Immature natural killer cell (primary cell): ENCODE measurements at regions not wholly inside any gene's neighbourhood (a gene's known extent, or its start where the extent isn't known, plus 50 kb on each side); places are given as distances from the start of the nearest gene placed in this dataset.
"Not testable (repeated sequence)": the region's sequence is repeated elsewhere in the genome, so short reads cannot be mapped to it uniquely, and the experiment has no call there.

Experiments
- DNase-seq, 3 donors: peaks; one replicate each; pipeline ENCODE4 v3.0.0; 2022; ENCODE audit warnings: mixed read lengths in 1 of 3
- H3K27ac Mint-ChIP-seq, 6 donors: one replicate each; pipeline ENCODE4 v1.8.0; 2020; ENCODE audit warnings: mixed read lengths in 6 of 6, mild to moderate bottlenecking in 5 of 6, inconsistent platforms in 4 of 6, moderate library complexity in 3 of 6
- H3K27me3 Mint-ChIP-seq, 3 donors: one replicate each; pipeline ENCODE4 v1.8.0; 2020 to 2021; ENCODE audit warnings: low read depth in 3 of 3, mild to moderate bottlenecking in 3 of 3, mixed read lengths in 3 of 3, moderate library complexity in 3 of 3, inconsistent platforms in 1 of 3
- H3K36me3 Mint-ChIP-seq, 3 donors: one replicate each; pipeline ENCODE4 v1.8.0; 2020; ENCODE audit warnings: mixed read lengths in 3 of 3, inconsistent platforms in 2 of 3, mild to moderate bottlenecking in 2 of 3
- H3K4me1 Mint-ChIP-seq, 2 donors: one replicate each; pipeline ENCODE4 v1.8.0; 2020; ENCODE audit warnings: inconsistent platforms in 2 of 2, mild to moderate bottlenecking in 2 of 2, mixed read lengths in 2 of 2, moderate library complexity in 1 of 2
- H3K4me3 Mint-ChIP-seq, 5 donors: one replicate each; pipeline ENCODE4 v1.8.0; 2020; ENCODE audit warnings: mild to moderate bottlenecking in 5 of 5, mixed read lengths in 5 of 5, inconsistent platforms in 3 of 5, moderate library complexity in 3 of 5
- H3K9me3 Mint-ChIP-seq, 6 donors: one replicate each; pipeline ENCODE4 v1.8.0; 2020; ENCODE audit warnings: mild to moderate bottlenecking in 6 of 6, mixed read lengths in 6 of 6, inconsistent platforms in 4 of 6, moderate library complexity in 3 of 6

- Mint-ChIP-seq H3K27me3 (peaks cover 0 to 2% (median under 1%) of the 10 kb centered on the region in 3 donors), H3K4me1 (no peaks in the 10 kb centered on the region), H3K36me3 (no peaks in the 10 kb centered on the region), H3K4me3 (no peak overlapping the region), H3K27ac (no peak overlapping the region), H3K9me3 (peaks cover 5 to 42% (median 21%) of the 10 kb centered on the region in 6 donors)
- DNase-seq = no peak
Observed at GRCh38 chr2:4803396-4803795, 888.8 kb upstream of the SOX11 start.

DNA sequence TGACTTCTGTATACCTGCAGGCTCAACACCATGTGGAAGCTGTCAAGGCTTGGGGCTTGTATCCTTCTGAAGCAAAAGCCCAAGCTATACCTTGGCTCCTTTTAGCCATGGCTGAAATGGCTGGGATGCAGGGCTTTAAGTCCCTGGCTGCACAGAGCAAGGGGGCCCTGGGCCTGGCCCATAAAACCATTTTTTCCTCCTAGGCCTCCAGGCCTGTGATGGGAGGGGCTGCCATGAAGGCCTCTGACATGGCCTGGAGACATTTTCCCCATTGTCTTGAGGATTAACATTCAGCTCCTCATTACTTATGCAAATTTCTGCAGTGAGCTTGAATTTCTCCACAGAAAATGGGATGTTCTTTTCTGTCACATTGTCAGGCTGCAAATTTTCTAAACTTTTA lies 878.0 kb upstream of the SOX11 start:
- H3K27ac Mint-ChIP-seq, H3K27me3 Mint-ChIP-seq: not testable (repeated sequence)
- H3K9me3 Mint-ChIP-seq = peaks cover 10 to 45% (median 22%) of the 10 kb centered on the region in 6 donors

GRCh38 chr2:4827836-4828235 lies 864.3 kb upstream of the SOX11 start:
- Mint-ChIP-seq H3K4me1 (no peaks in the 10 kb centered on the region), H3K27ac (no peak overlapping the region), H3K4me3 (no peak overlapping the region), H3K36me3 (no peaks in the 10 kb centered on the region), H3K27me3 (no peaks in the 10 kb centered on the region), H3K9me3 (peaks cover 0 to 17% (median 3%) of the 10 kb centered on the region in 6 donors)
- no peak for DNase-seq

More for the DNA sequence above, 878.0 kb upstream of the SOX11 start:
- DNase-seq, H3K36me3 Mint-ChIP-seq, H3K4me1 Mint-ChIP-seq, H3K4me3 Mint-ChIP-seq: not testable (repeated sequence)

DNA sequence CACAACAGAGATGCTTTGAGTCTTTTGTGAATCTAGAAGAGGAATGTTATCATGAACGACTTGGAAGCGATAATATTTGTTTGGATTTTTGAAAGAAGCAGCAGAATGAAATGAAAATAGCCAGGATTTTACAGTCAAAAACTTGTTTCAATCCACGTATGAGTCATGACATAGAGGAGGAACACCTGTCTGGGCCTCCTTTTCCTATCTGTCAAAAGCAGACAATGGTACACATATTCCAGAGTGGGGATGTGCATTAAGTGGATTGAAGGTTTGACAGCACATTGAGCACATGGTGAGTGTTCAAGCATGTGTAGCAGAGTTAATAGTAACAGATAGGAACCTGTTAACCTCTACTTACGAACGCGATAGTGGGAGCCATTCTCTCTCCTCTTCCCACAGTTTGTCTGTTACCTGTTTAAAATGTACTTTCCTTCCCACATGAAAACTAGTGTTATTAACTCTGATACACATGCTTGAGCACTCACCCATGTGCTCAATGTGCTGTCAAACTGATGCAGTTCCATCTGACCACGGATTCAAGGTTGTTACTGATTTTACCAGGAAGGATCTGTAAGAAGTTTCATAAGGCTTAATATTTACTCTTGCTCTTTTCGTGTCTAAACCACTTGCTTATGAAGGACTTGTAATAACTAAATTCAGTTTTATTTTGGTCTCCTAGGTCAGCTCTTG lies 863.4 kb upstream of the SOX11 start:
- Mint-ChIP-seq H3K9me3 (peaks cover 0 to 17% (median 3%) of the 10 kb centered on the region in 6 donors), H3K36me3 (no peaks in the 10 kb centered on the region), H3K27ac (no peak overlapping the region), H3K27me3 (no peaks in the 10 kb centered on the region), H3K4me3 (no peak overlapping the region), H3K4me1 (no peaks in the 10 kb centered on the region)
- DNase-seq = no peak

GRCh38 chr2:4831751-4832150 lies 860.4 kb upstream of the SOX11 start:
- no peak for DNase-seq
- no peaks in the 10 kb centered on the region for H3K4me1 Mint-ChIP-seq
- H3K4me3 Mint-ChIP-seq = no peak overlapping the region
- no peaks in the 10 kb centered on the region for H3K36me3 Mint-ChIP-seq
- no peak overlapping the region for H3K27ac Mint-ChIP-seq
- no peaks in the 10 kb centered on the region for H3K27me3 Mint-ChIP-seq
- H3K9me3 Mint-ChIP-seq = peaks cover 1 to 18% (median 5%) of the 10 kb centered on the region in 6 donors

DNA sequence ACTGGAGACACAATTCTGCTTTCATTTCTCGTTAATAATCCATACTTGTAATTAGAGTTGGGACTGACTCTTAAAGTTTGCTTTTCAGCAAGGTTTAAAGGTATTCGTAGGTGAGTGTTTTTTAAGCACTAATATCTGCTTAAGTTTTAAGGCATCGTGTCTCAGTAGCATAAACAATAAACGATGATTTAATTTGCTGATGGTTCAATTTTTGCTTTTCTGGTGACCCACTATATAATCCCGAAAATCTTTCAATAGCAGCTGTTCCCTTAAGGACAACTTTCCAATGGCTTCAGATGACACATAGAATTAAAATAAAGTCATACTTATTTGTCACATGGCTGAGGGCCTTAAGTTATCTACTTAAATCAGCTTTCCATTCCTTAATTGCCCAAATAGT lies 859.5 kb upstream of the SOX11 start:
- peaks cover 0 to 1% (median 0%) of the 10 kb centered on the region in 3 donors for H3K27me3 Mint-ChIP-seq
- no peak for DNase-seq
- no peak overlapping the region for H3K27ac Mint-ChIP-seq
- peaks cover 7 to 25% (median 11%) of the 10 kb centered on the region in 6 donors for H3K9me3 Mint-ChIP-seq
- no peak overlapping the region for H3K4me3 Mint-ChIP-seq
- no peaks in the 10 kb centered on the region for H3K4me1 Mint-ChIP-seq
- peaks cover 0 to 3% (median 0%) of the 10 kb centered on the region in 3 donors for H3K36me3 Mint-ChIP-seq

DNA sequence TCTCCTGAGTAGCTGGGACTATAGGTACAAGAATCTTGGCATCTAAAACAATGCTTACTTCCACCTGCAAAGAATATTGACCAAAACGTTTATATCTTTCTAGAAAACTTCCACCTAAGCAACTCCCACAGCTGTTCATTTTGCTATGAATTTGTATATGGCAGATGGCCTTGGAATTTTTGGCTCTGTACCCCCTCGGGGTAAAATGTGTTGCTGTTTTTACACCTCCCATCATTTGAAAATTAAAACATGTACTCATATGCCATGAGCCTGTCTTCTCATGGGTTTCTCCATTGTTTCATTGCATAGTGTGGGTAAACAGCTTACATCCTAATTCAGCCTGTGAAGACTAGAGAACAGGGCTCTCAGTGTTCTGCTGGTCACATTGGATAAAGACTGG lies 853.6 kb upstream of the SOX11 start:
- Mint-ChIP-seq H3K4me1 (no peaks in the 10 kb centered on the region), H3K36me3 (peaks cover 0 to 3% (median 0%) of the 10 kb centered on the region in 3 donors), H3K27me3 (peaks cover 0 to 1% (median 0%) of the 10 kb centered on the region in 3 donors), H3K9me3 (peaks cover 21 to 39% (median 29%) of the 10 kb centered on the region in 6 donors), H3K4me3 (no peak overlapping the region), H3K27ac (no peak overlapping the region)
- no peak for DNase-seq

GRCh38 chr2:4840791-4841190 lies 851.4 kb upstream of the SOX11 start:
- DNase-seq = no peak
- Mint-ChIP-seq H3K9me3 (peaks cover 25 to 54% (median 38%) of the 10 kb centered on the region in 6 donors), H3K27me3 (peaks cover 0 to 1% (median 0%) of the 10 kb centered on the region in 3 donors), H3K27ac (no peak overlapping the region), H3K4me3 (no peak overlapping the region), H3K4me1 (no peaks in the 10 kb centered on the region), H3K36me3 (peaks cover 0 to 5% (median 3%) of the 10 kb centered on the region in 3 donors)

- no peak for DNase-seq
- peaks cover 20 to 41% (median 29%) of the 10 kb centered on the region in 6 donors for H3K9me3 Mint-ChIP-seq
- H3K27ac Mint-ChIP-seq = no peak overlapping the region
- peaks cover 0 to 5% (median 0%) of the 10 kb centered on the region in 3 donors for H3K36me3 Mint-ChIP-seq
- H3K27me3 Mint-ChIP-seq = no peaks in the 10 kb centered on the region
- no peak overlapping the region for H3K4me3 Mint-ChIP-seq
- no peaks in the 10 kb centered on the region for H3K4me1 Mint-ChIP-seq
Observed at GRCh38 chr2:4844881-4845280, 847.3 kb upstream of the SOX11 start.

DNA sequence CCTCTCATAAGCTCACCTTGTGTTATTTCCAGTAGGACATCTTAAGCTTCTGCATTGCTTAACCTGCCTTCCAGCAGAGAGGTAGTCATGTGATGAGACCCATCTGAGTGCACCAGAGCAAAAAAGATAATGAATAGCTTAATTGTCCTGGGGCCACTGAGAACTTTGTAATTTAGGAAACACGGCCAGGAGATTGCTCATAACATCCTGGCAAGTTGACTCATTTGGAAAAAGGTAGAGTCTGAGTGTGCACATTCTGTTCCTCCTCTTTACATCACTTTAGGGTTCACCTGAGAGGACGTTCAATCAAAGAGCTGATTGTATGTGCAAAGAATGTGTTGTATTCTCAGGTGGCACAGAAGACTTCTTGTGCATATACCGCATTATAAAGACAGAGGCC lies 830.2 kb upstream of the SOX11 start:
- Mint-ChIP-seq H3K4me3 (no peak overlapping the region), H3K36me3 (no peaks in the 10 kb centered on the region), H3K4me1 (no peaks in the 10 kb centered on the region), H3K27me3 (no peaks in the 10 kb centered on the region), H3K9me3 (peaks cover 2 to 36% (median 10%) of the 10 kb centered on the region in 6 donors), H3K27ac (no peak overlapping the region)
- DNase-seq = no peak

DNA sequence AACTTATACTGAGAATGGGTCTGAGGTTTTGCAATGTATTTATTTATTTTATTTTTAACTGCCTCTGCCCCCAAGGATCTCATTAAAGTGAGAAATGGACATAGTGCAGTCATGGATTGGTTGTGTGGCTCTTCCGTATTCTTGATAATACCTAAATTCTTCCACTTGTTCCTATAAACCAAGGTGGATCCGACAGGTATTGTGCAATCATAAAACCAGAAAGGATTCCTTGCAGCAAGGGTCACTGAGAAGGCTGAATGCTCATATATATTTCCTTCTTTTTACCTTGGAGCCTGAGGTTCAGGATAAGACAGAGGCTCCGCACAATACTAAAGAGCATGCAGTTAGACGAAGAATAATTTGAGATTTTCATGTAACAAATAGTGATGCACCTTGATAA lies 826.0 kb upstream of the SOX11 start:
- Mint-ChIP-seq H3K27me3 (no peaks in the 10 kb centered on the region), H3K4me3 (no peak overlapping the region), H3K9me3 (peaks cover 2 to 31% (median 13%) of the 10 kb centered on the region in 6 donors), H3K4me1 (no peaks in the 10 kb centered on the region), H3K36me3 (no peaks in the 10 kb centered on the region), H3K27ac (no peak overlapping the region)
- no peak for DNase-seq

GRCh38 chr2:4868466-4868865 lies 823.7 kb upstream of the SOX11 start:
- Mint-ChIP-seq H3K36me3 (no peaks in the 10 kb centered on the region), H3K27ac (no peak overlapping the region), H3K4me1 (no peaks in the 10 kb centered on the region), H3K27me3 (no peaks in the 10 kb centered on the region), H3K9me3 (peaks cover 4 to 27% (median 13%) of the 10 kb centered on the region in 6 donors), H3K4me3 (no peak overlapping the region)
- no peak for DNase-seq

- DNase-seq = no peak
- Mint-ChIP-seq H3K4me1 (no peaks in the 10 kb centered on the region), H3K9me3 (peaks cover 4 to 30% (median 14%) of the 10 kb centered on the region in 6 donors), H3K4me3 (no peak overlapping the region), H3K36me3 (no peaks in the 10 kb centered on the region), H3K27ac (no peak overlapping the region), H3K27me3 (no peaks in the 10 kb centered on the region)
Observed at GRCh38 chr2:4869154-4869553, 823.0 kb upstream of the SOX11 start.

DNA sequence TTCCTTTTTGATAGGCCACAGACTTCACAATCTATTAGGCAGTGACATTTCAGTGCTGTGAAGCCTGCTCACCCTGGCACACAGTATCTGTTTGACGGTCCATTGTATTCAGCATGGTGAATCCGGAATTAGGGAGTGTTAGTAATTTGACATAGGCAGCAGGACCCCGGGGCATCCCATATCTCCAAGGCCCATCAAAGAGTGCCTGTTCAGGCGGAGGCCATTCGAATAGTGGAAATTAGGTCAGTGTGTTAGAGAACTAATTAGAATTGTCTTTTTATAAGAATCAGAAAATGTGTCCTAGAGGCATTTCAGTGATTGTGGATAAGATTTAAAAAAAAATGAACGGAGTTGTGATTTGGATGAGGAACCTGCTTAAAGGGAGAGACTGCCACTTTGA lies 818.8 kb upstream of the SOX11 start:
- H3K27me3 Mint-ChIP-seq = no peaks in the 10 kb centered on the region
- no peak overlapping the region for H3K4me3 Mint-ChIP-seq
- no peaks in the 10 kb centered on the region for H3K36me3 Mint-ChIP-seq
- H3K27ac Mint-ChIP-seq = no peak overlapping the region
- H3K9me3 Mint-ChIP-seq = peaks cover 10 to 31% (median 16%) of the 10 kb centered on the region in 6 donors
- H3K4me1 Mint-ChIP-seq = no peaks in the 10 kb centered on the region
- no peak for DNase-seq
